Keratinocyte (primary cell): ENCODE measurements at regions not wholly inside any gene's neighbourhood (a gene's known extent, or its start where the extent isn't known, plus 50 kb on each side); places are given as distances from the start of the nearest gene placed in this dataset.

Source experiments
- DNase-seq: peaks from one replicate; pipeline ENCODE4 v3.0.0-alpha.2; 2011; ENCODE audit warnings: low read depth, missing footprints, low spot score
- FAIRE-seq: peaks from 2 replicates; lab custom pipeline; 2011; peaks lifted over from hg19 to GRCh38; lab: Jason Lieb, UNC
- H2AFZ ChIP-seq: 2 replicates; pipeline ENCODE4 v1.6.0; 2012; ENCODE audit warnings: low read length, control low read depth, inconsistent platforms; ENCODE audit not compliant: control insufficient read depth
- H3K27ac ChIP-seq: 2 replicates; pipeline ENCODE4 v1.5.1; 2011; ENCODE audit warnings: low read length; ENCODE audit not compliant: control insufficient read depth, insufficient read depth
- H3K27me3 ChIP-seq: 3 replicates; pipeline ENCODE4 v1.6.0; 2011; ENCODE audit warnings: low read length; ENCODE audit not compliant: control insufficient read depth, insufficient read depth; ENCODE audit errors: extremely low read depth
- H3K36me3 ChIP-seq, 2 experiments: 2 replicates in 1 of 2; 3 replicates in 1 of 2; pipeline ENCODE4 v1.5.1; 2011; ENCODE audit warnings: low read length in 2 of 2, mild to moderate bottlenecking in 1 of 2; ENCODE audit not compliant: control insufficient read depth in 2 of 2, insufficient read depth in 2 of 2; ENCODE audit errors: extremely low read depth in 1 of 2
- H3K4me1 ChIP-seq: 3 replicates; pipeline ENCODE4 v1.5.1; 2011; ENCODE audit warnings: low read length; ENCODE audit not compliant: control insufficient read depth, insufficient read depth; ENCODE audit errors: extremely low read depth
- H3K4me2 ChIP-seq: 3 replicates; pipeline ENCODE4 v1.6.0; 2011; ENCODE audit warnings: low read depth, low read length; ENCODE audit not compliant: control insufficient read depth, insufficient read depth; ENCODE audit errors: extremely low read depth
- H3K4me3 ChIP-seq, 3 experiments: fragments of 200-600 bp in 1 of 3; sonication (generic) in 1 of 3; 2 replicates in 2 of 3; 3 replicates in 1 of 3; pipeline ENCODE4 v1.5.1; 2011 to 2016; ENCODE audit warnings: low read length in 3 of 3, mild to moderate bottlenecking in 3 of 3, control low read depth in 2 of 3, inconsistent platforms in 1 of 3, low read depth in 1 of 3, mixed read lengths in 1 of 3, mixed run types in 1 of 3, moderate library complexity in 1 of 3; ENCODE audit not compliant: control insufficient read depth in 2 of 3, insufficient read depth in 2 of 3; ENCODE audit errors: extremely low read depth in 1 of 3
- H3K79me2 ChIP-seq: 2 replicates; pipeline ENCODE4 v1.6.0; 2012; ENCODE audit warnings: low read length; ENCODE audit not compliant: control insufficient read depth, insufficient read depth
- H3K9ac ChIP-seq: 3 replicates; pipeline ENCODE4 v1.6.0; 2011; ENCODE audit warnings: low read length; ENCODE audit not compliant: control insufficient read depth, insufficient read depth; ENCODE audit errors: extremely low read depth
- H3K9me1 ChIP-seq: 3 replicates; pipeline ENCODE4 v1.6.0; 2011; ENCODE audit warnings: low read length; ENCODE audit not compliant: control insufficient read depth, insufficient read depth; ENCODE audit errors: extremely low read depth
- H3K9me3 ChIP-seq: 2 replicates; pipeline ENCODE4 v1.5.1; 2012; ENCODE audit warnings: low read depth, low read length; ENCODE audit not compliant: control insufficient read depth
- H4K20me1 ChIP-seq: 3 replicates; pipeline ENCODE4 v1.6.0; 2011; ENCODE audit warnings: low read length; ENCODE audit not compliant: control insufficient read depth, insufficient read depth; ENCODE audit errors: extremely low read depth
- CTCF ChIP-seq, 3 experiments: IDR thresholded peaks in 1 of 3; conservative IDR thresholded peaks in 1 of 3; optimal IDR thresholded peaks in 1 of 3; 2 replicates in 2 of 3; 3 replicates in 1 of 3; pipeline versions ENCODE3 to v1.5.1; 2011; ENCODE audit warnings: low read length in 3 of 3, mild to moderate bottlenecking in 3 of 3, moderate library complexity in 2 of 3, control low read depth in 1 of 3, inconsistent platforms in 1 of 3; ENCODE audit not compliant: insufficient read depth in 2 of 3; ENCODE audit errors: extremely low read depth in 1 of 3
- EZH2 ChIP-seq: IDR thresholded peaks from one replicate; pipeline ENCODE4 v1.6.1; 2012; ENCODE audit warnings: inconsistent platforms, mild to moderate bottlenecking, low read length, moderate library complexity
- dilution Hi-C: fragments of 300-500 bp; cut with MboI; formaldehyde crosslinking; loops from one replicate; pipeline ENCODE4 v1.7.0; 2020; ENCODE audit warnings: low sequenced_read_pairs; ENCODE audit not compliant: extremely low pct_ligation_motif_present

GRCh38 chr4:117467404-117467803, 382.0 kb upstream of the TRAM1L1 start:
- no peak for FAIRE-seq
- no peaks in the 10 kb centered on the region for H3K27me3 ChIP-seq
- H3K9ac ChIP-seq = no peak overlapping the region

DNA sequence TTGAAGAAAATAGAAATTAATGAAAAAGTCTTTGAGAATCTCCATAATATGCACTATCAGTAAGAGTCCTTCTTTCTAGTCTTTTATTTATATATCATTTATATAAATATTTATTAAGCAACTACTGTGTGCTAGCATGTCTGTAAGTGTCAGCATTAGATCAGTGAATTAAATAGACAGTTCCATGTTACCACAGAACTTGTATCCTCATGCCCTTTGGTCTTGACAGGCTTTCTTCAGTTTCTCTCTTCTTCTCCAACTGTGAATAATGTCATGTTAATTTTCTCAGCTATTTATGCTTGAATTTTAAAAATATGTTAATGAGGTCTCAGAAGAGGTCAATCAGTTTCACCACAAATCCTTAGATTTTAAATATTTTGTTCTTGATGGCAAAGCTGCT, 389.6 kb upstream of the TRAM1L1 start:
- H3K9ac ChIP-seq = no peak overlapping the region
- dilution Hi-C loops = no loop called here
- H4K20me1 ChIP-seq = no peaks in the 10 kb centered on the region
- no peaks in the 10 kb centered on the region for H3K79me2 ChIP-seq
- H3K9me1 ChIP-seq = no peaks in the 10 kb centered on the region
- peaks cover 3% of the 10 kb centered on the region for H3K4me1 ChIP-seq
- H3K36me3 ChIP-seq = no peaks in the 10 kb centered on the region
- no peak for TF ChIP-seq EZH2
- TF ChIP-seq CTCF (optimal IDR thresholded peaks at IDR 0.05 in 1 of 3, IDR thresholded peaks at IDR 0.05 in 1 of 3, conservative IDR thresholded peaks at IDR 0.05 in 1 of 3; ENCODE audit: extremely low read depth in 1 of 3, insufficient read depth in 2 of 3, low read length in 3 of 3) = no peak
- no peak overlapping the region for H3K4me2 ChIP-seq
- DNase-seq = no peak
- no peak overlapping the region for H3K27ac ChIP-seq
- no peaks in the 10 kb centered on the region for H3K27me3 ChIP-seq
- H2AFZ ChIP-seq = peak overlapping the region; percentile 44
- H3K4me3 ChIP-seq = no peak overlapping the region
- no peak for FAIRE-seq
- no peaks in the 10 kb centered on the region for H3K9me3 ChIP-seq

More at GRCh38 chr4:117467404-117467803, 382.0 kb upstream of the TRAM1L1 start:
- no peak for DNase-seq
- TF ChIP-seq CTCF (optimal IDR thresholded peaks at IDR 0.05 in 1 of 3, IDR thresholded peaks at IDR 0.05 in 1 of 3, conservative IDR thresholded peaks at IDR 0.05 in 1 of 3; ENCODE audit: extremely low read depth in 1 of 3, insufficient read depth in 2 of 3, low read length in 3 of 3) (no peak), EZH2 (no peak)
- Histone ChIP-seq H3K9me1 (no peaks in the 10 kb centered on the region), H3K9me3 (no peaks in the 10 kb centered on the region), H2AFZ (no peak overlapping the region), H3K4me2 (no peak overlapping the region), H3K27ac (no peak overlapping the region), H3K79me2 (no peaks in the 10 kb centered on the region), H4K20me1 (no peaks in the 10 kb centered on the region), H3K4me3 (no peak overlapping the region), H3K36me3 (no peaks in the 10 kb centered on the region), H3K4me1 (peaks cover 4% of the 10 kb centered on the region)
- dilution Hi-C loops = no loop called here
